Mesendoderm (in vitro differentiated cells): ENCODE measurements at regions not wholly inside any gene's neighbourhood (a gene's known extent, or its start where the extent isn't known, plus 50 kb on each side); places are given as distances from the start of the nearest gene placed in this dataset.

Experiments
- DNase-seq: peaks from one replicate; pipeline ENCODE4 v3.0.0; 2013
- H2AK5ac ChIP-seq: 2 replicates; pipeline ENCODE4 v1.6.1; 2013; ENCODE audit warnings: low read length, inconsistent platforms
- H2BK120ac ChIP-seq: 2 replicates; pipeline ENCODE4 v1.6.1; 2013; ENCODE audit warnings: low read depth, mild to moderate bottlenecking, low read length, moderate library complexity, mixed read lengths
- H2BK15ac ChIP-seq: replicated peaks from 2 replicates; pipeline ENCODE4 v1.6.1; 2013; ENCODE audit warnings: low read depth, mild to moderate bottlenecking, moderate library complexity
- H2BK5ac ChIP-seq: 2 replicates; pipeline ENCODE4 v1.6.1; 2013; ENCODE audit warnings: low read length, inconsistent platforms
- H3K18ac ChIP-seq: 2 replicates; pipeline ENCODE4 v1.6.1; 2013; ENCODE audit warnings: mild to moderate bottlenecking, low read length, mixed read lengths
- H3K23ac ChIP-seq: one replicate; pipeline ENCODE4 v1.6.1; 2013; ENCODE audit warnings: low read length
- H3K27ac ChIP-seq: 2 replicates; pipeline ENCODE4 v1.5.1; 2013; ENCODE audit warnings: low read depth, mild to moderate bottlenecking, inconsistent platforms, low read length, moderate library complexity
- H3K27me3 ChIP-seq: 2 replicates; pipeline ENCODE4 v1.6.1; 2013; ENCODE audit warnings: low read length, control low read depth, mild to moderate bottlenecking, inconsistent platforms; ENCODE audit not compliant: insufficient read depth, poor library complexity
- H3K36me3 ChIP-seq: 2 replicates; pipeline ENCODE4 v1.6.1; 2013; ENCODE audit warnings: low read length, inconsistent platforms; ENCODE audit not compliant: control insufficient read depth, insufficient read depth
- H3K4ac ChIP-seq: one replicate; pipeline ENCODE4 v1.6.1; 2013; ENCODE audit warnings: low read depth, mild to moderate bottlenecking, low read length, moderate library complexity
- H3K4me1 ChIP-seq: 2 replicates; pipeline ENCODE4 v1.6.1; 2013; ENCODE audit warnings: low read depth, low read length, inconsistent platforms; ENCODE audit not compliant: control insufficient read depth
- H3K4me2 ChIP-seq: 2 replicates; pipeline ENCODE4 v1.6.1; 2013; ENCODE audit warnings: low read length
- H3K4me3 ChIP-seq: 2 replicates; pipeline ENCODE4 v1.5.1; 2013; ENCODE audit warnings: mild to moderate bottlenecking, low read length
- H3K56ac ChIP-seq: one replicate; pipeline ENCODE4 v1.6.1; 2013; ENCODE audit warnings: low read length
- H3K79me1 ChIP-seq: 2 replicates; pipeline ENCODE4 v1.6.1; 2013; ENCODE audit warnings: low read length, inconsistent platforms
- H3K79me2 ChIP-seq: 2 replicates; pipeline ENCODE4 v1.6.1; 2013; ENCODE audit warnings: mild to moderate bottlenecking, low read length; ENCODE audit not compliant: control insufficient read depth, insufficient read depth
- H3K9ac ChIP-seq: 2 replicates; pipeline ENCODE4 v1.6.1; 2013; ENCODE audit warnings: low read length, inconsistent platforms
- H4K5ac ChIP-seq: one replicate; pipeline ENCODE4 v1.6.1; 2013; ENCODE audit warnings: low read length
- H4K8ac ChIP-seq: one replicate; pipeline ENCODE4 v1.6.1; 2013; ENCODE audit warnings: low read depth, mild to moderate bottlenecking, control low read depth, low read length, moderate library complexity
- WGBS: extraction: QIAGEN DNeasy Blood & Tissue Kit; methylation state at CpG from one replicate; pipeline ENCODE4 v1.1.7; 2013; ENCODE audit warnings: low lambda C conversion rate, missing lambda C conversion rate; ENCODE audit not compliant: insufficient coverage; ENCODE audit errors: extremely low coverage; 5-methylcytosine and 5-hydroxymethylcytosine counted together

DNA sequence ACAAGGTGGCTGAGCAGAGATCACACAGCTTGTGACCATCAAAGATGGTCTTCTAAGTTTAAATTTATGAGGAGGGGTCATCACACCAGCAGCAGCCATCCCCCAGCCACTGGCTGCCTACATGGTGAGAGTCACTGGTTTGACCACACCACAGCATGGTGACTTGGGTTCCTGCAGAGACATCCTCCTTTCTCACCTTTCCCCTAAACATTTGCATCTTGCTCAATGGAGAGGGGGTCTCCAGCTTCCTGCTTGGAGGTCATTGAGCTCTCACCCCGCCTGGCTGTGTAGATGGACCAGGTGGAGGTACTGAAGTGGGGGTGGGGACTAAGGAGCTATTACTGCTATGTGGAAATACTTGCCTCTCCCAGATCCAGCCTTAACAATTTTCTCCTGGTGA, 247.6 kb upstream of the ARGLU1 start:
- Histone ChIP-seq H4K8ac (no peak overlapping the region), H2BK120ac (no peak overlapping the region), H2BK15ac (no peak overlapping the region), H3K4me2 (no peak overlapping the region), H3K79me1 (no peaks in the 10 kb centered on the region), H3K27ac (no peak overlapping the region), H3K36me3 (no peaks in the 10 kb centered on the region), H3K18ac (peak overlapping the region; percentile 90), H3K56ac (no peak overlapping the region), H3K9ac (no peak overlapping the region), H3K4me3 (no peak overlapping the region), H3K4me1 (peaks cover 10% of the 10 kb centered on the region), H3K23ac (no peak overlapping the region), H2AK5ac (no peak overlapping the region), H3K4ac (no peak overlapping the region), H4K5ac (no peak overlapping the region), H3K27me3 (no peaks in the 10 kb centered on the region), H3K79me2 (no peaks in the 10 kb centered on the region), H2BK5ac (no peak overlapping the region)
- DNase-seq: peak; percentile 57
- no CpG with 5 or more reads among the region's 1 CpG for WGBS

- Histone ChIP-seq H3K4ac (no peak overlapping the region), H3K4me2 (no peak overlapping the region), H2BK120ac (peak overlapping the region; percentile 4), H3K27me3 (no peaks in the 10 kb centered on the region), H4K5ac (no peak overlapping the region), H4K8ac (no peak overlapping the region), H3K18ac (no peak overlapping the region), H2BK15ac (no peak overlapping the region), H3K79me2 (no peaks in the 10 kb centered on the region), H3K79me1 (no peaks in the 10 kb centered on the region), H2AK5ac (no peak overlapping the region), H3K4me1 (peaks cover 9% of the 10 kb centered on the region), H3K23ac (no peak overlapping the region), H3K4me3 (no peak overlapping the region), H3K27ac (no peak overlapping the region), H3K9ac (no peak overlapping the region), H3K56ac (peak overlapping the region; percentile 25), H3K36me3 (no peaks in the 10 kb centered on the region), H2BK5ac (no peak overlapping the region)
- no CpG with 5 or more reads among the region's 1 CpG for WGBS
- no peak for DNase-seq
Measured at GRCh38 chr13:106814463-106814862, 246.5 kb upstream of the ARGLU1 start.

GRCh38 chr13:106810069-106810468, 242.1 kb upstream of the ARGLU1 start:
- H3K27me3 ChIP-seq: no peaks in the 10 kb centered on the region

DNA sequence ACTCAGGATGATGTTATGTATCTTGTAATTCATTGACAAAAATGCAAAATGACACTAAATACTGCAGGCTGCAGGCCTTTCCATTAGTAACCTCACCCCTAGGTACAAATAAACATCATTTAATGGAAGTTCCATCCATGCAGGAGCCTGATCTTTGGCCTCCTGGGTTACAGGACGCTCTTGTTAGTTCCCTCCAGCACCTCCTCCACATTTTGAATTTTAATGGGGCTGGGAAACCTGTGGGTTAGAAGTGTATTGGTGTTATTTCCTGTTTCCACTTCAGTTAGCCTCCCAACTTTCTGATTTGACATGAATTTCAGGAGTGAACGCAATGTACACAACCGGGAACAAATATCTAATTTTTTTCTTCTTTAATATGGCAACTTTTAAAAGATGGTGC, 237.1 kb upstream of the ARGLU1 start:
- Histone ChIP-seq H3K79me1 (no peaks in the 10 kb centered on the region), H3K4ac (no peak overlapping the region), H3K9ac (no peak overlapping the region), H2BK5ac (no peak overlapping the region), H3K4me1 (peaks cover 3% of the 10 kb centered on the region), H3K56ac (no peak overlapping the region), H2BK15ac (no peak overlapping the region), H3K18ac (peak overlapping the region; percentile 28), H2BK120ac (no peak overlapping the region), H3K27ac (no peak overlapping the region), H3K23ac (no peak overlapping the region), H3K36me3 (no peaks in the 10 kb centered on the region), H3K79me2 (no peaks in the 10 kb centered on the region), H2AK5ac (no peak overlapping the region), H3K27me3 (no peaks in the 10 kb centered on the region), H3K4me3 (no peak overlapping the region), H3K4me2 (no peak overlapping the region), H4K5ac (no peak overlapping the region), H4K8ac (no peak overlapping the region)
- no CpG with 5 or more reads among the region's 3 CpGs for WGBS
- DNase-seq: no peak

More at GRCh38 chr13:106810069-106810468, 242.1 kb upstream of the ARGLU1 start:
- Histone ChIP-seq H3K56ac (no peak overlapping the region), H2BK15ac (no peak overlapping the region), H3K79me1 (no peaks in the 10 kb centered on the region), H3K4ac (no peak overlapping the region), H3K36me3 (no peaks in the 10 kb centered on the region), H3K4me2 (no peak overlapping the region), H4K8ac (no peak overlapping the region), H4K5ac (no peak overlapping the region), H3K4me3 (no peak overlapping the region), H2BK120ac (no peak overlapping the region), H3K4me1 (peaks cover 3% of the 10 kb centered on the region), H2BK5ac (no peak overlapping the region), H3K79me2 (no peaks in the 10 kb centered on the region), H3K27ac (no peak overlapping the region), H2AK5ac (no peak overlapping the region), H3K18ac (no peak overlapping the region), H3K9ac (no peak overlapping the region), H3K23ac (no peak overlapping the region)
- DNase-seq: no peak
- no CpG with 5 or more reads among the region's 3 CpGs for WGBS

- Histone ChIP-seq H3K79me2 (no peaks in the 10 kb centered on the region), H3K4ac (no peak overlapping the region), H3K79me1 (no peaks in the 10 kb centered on the region), H3K4me1 (peaks cover 5% of the 10 kb centered on the region), H3K18ac (no peak overlapping the region), H2BK15ac (no peak overlapping the region), H3K27me3 (no peaks in the 10 kb centered on the region), H3K23ac (no peak overlapping the region), H4K8ac (no peak overlapping the region), H2BK5ac (no peak overlapping the region), H3K4me2 (no peak overlapping the region), H3K36me3 (no peaks in the 10 kb centered on the region), H3K4me3 (no peak overlapping the region), H2AK5ac (no peak overlapping the region), H4K5ac (no peak overlapping the region), H2BK120ac (no peak overlapping the region), H3K56ac (no peak overlapping the region), H3K27ac (no peak overlapping the region), H3K9ac (no peak overlapping the region)
- DNase-seq: no peak
- WGBS: no CpG with 5 or more reads among the region's 6 CpGs
Measured at GRCh38 chr13:106802917-106803316, 235.0 kb upstream of the ARGLU1 start.

GRCh38 chr13:106799781-106800335, 231.9 kb upstream of the ARGLU1 start:
- no peaks in the 10 kb centered on the region for H3K27me3 ChIP-seq
- no peak overlapping the region for H3K27ac ChIP-seq

More at GRCh38 chr13:106799781-106800335, 231.9 kb upstream of the ARGLU1 start:
- Histone ChIP-seq H3K36me3 (no peaks in the 10 kb centered on the region), H3K79me2 (no peaks in the 10 kb centered on the region), H3K18ac (no peak overlapping the region), H4K5ac (no peak overlapping the region), H3K4me2 (no peak overlapping the region), H3K56ac (no peak overlapping the region), H2BK5ac (no peak overlapping the region), H3K79me1 (no peaks in the 10 kb centered on the region), H3K23ac (no peak overlapping the region), H3K4me1 (peaks cover 8% of the 10 kb centered on the region), H2BK15ac (no peak overlapping the region), H4K8ac (no peak overlapping the region), H3K4ac (no peak overlapping the region), H2BK120ac (no peak overlapping the region), H3K9ac (no peak overlapping the region), H2AK5ac (no peak overlapping the region), H3K4me3 (no peak overlapping the region)
- WGBS: no CpG with 5 or more reads among the region's 10 CpGs
- DNase-seq: no peak
